ENCODE measurements at regions not wholly inside any gene's neighbourhood (a gene's known extent, or its start where the extent isn't known, plus 50 kb on each side); places are given as distances from the start of the nearest gene placed in this dataset.

DNA sequence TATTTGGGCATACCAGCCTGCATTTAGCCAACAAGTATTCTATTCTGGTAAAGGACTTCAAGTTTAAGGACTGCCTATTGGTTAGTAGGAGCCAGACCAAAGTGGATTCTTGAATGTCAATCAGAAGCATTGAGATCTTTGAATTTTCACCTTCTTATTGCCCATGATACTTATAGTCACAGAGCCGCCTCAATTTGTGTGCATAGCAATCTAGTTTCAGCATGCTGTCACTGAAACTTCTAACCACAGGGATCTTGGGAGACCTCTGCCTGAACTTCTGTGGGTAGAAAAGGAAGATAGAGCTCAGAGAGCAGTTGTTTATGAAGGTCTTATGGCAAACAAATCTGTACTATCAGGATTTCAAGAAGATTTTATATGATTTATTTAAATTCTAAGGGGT is 501.4 kb upstream of the USP24 start (continued):
- TF ChIP-seq, protein P1, sequence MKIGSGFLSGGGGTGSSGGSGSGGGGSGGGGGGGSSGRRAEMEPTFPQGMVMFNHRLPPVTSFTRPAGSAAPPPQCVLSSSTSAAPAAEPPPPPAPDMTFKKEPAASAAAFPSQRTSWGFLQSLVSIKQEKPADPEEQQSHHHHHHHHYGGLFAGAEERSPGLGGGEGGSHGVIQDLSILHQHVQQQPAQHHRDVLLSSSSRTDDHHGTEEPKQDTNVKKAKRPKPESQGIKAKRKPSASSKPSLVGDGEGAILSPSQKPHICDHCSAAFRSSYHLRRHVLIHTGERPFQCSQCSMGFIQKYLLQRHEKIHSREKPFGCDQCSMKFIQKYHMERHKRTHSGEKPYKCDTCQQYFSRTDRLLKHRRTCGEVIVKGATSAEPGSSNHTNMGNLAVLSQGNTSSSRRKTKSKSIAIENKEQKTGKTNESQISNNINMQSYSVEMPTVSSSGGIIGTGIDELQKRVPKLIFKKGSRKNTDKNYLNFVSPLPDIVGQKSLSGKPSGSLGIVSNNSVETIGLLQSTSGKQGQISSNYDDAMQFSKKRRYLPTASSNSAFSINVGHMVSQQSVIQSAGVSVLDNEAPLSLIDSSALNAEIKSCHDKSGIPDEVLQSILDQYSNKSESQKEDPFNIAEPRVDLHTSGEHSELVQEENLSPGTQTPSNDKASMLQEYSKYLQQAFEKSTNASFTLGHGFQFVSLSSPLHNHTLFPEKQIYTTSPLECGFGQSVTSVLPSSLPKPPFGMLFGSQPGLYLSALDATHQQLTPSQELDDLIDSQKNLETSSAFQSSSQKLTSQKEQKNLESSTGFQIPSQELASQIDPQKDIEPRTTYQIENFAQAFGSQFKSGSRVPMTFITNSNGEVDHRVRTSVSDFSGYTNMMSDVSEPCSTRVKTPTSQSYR (CRISPR knock-in tag; IDR thresholded peaks at IDR 0.05): no peak

DNA sequence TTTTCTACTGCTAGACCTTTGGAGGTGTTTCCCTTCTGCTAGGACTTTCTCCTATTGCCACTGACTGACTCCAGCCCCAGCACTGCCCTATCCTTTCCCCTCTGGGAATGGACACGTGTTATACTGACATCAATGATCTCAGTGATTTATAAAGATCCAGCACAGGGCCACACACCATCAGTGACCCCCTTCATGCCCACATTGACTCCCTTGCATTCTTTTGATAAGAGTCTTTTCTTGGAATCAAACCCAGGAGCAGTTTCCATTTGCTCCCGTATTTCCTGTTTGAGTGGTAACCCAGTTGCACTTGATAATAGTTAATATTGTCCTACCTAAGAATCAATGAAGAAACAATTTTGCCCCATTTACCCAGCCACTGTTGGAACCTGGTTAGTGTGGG is 501.0 kb upstream of the USP24 start:
- ATAC-seq: no peak
- POLR2A ChIA-PET: no interaction called here
- no peak overlapping the region for H3K4me3 Mint-ChIP-seq

More for the DNA sequence above, 501.0 kb upstream of the USP24 start:
- H3K36me3 Mint-ChIP-seq: no peaks in the 10 kb centered on the region
- DNase-seq (ENCODE audit: low spot score): no peak
- TF ChIP-seq FOXK1 (CRISPR knock-in tag; IDR thresholded peaks at IDR 0.05) (no peak), GRHL2 (CRISPR knock-in tag; IDR thresholded peaks at IDR 0.05; ENCODE audit: insufficient replicate concordance, severe bottlenecking) (no peak), ZNF671 (CRISPR knock-in tag; IDR thresholded peaks at IDR 0.05) (no peak), ZNF263 (CRISPR knock-in tag; IDR thresholded peaks at IDR 0.05; ENCODE audit: low read depth) (no peak), ATF1 (CRISPR knock-in tag; IDR thresholded peaks at IDR 0.05) (no peak), CREB1 (CRISPR knock-in tag; IDR thresholded peaks at IDR 0.05) (no peak), RORB (CRISPR knock-in tag; IDR thresholded peaks at IDR 0.05) (no peak), ZNF532 (CRISPR knock-in tag; IDR thresholded peaks at IDR 0.05; ENCODE audit: borderline replicate concordance) (no peak), IRF2 (CRISPR knock-in tag; IDR thresholded peaks at IDR 0.05; ENCODE audit: borderline replicate concordance, low read depth) (no peak), ZNF416 (CRISPR knock-in tag; IDR thresholded peaks at IDR 0.05) (no peak), ZNF317 (CRISPR knock-in tag; IDR thresholded peaks at IDR 0.05; ENCODE audit: borderline replicate concordance, low read depth) (no peak), ZBTB21 (CRISPR knock-in tag; IDR thresholded peaks at IDR 0.05; ENCODE audit: borderline replicate concordance) (no peak), TEAD1 (CRISPR knock-in tag; IDR thresholded peaks at IDR 0.05) (no peak)
- TF ChIP-seq, protein P2, sequence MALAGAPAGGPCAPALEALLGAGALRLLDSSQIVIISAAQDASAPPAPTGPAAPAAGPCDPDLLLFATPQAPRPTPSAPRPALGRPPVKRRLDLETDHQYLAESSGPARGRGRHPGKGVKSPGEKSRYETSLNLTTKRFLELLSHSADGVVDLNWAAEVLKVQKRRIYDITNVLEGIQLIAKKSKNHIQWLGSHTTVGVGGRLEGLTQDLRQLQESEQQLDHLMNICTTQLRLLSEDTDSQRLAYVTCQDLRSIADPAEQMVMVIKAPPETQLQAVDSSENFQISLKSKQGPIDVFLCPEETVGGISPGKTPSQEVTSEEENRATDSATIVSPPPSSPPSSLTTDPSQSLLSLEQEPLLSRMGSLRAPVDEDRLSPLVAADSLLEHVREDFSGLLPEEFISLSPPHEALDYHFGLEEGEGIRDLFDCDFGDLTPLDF (CRISPR knock-in tag; IDR thresholded peaks at IDR 0.05): no peak
- TF ChIP-seq, protein P1 (CRISPR knock-in tag; IDR thresholded peaks at IDR 0.05): no peak
- H3K27me3 Mint-ChIP-seq (ENCODE audit: low read depth): no peaks in the 10 kb centered on the region
- H3K9me3 Mint-ChIP-seq: peaks cover 13% of the 10 kb centered on the region
- peaks cover 34% of the 10 kb centered on the region for H3K4me1 Mint-ChIP-seq
- H3K27ac Mint-ChIP-seq: no peak overlapping the region
- CTCF ChIA-PET: no interaction called here
